Activated CD4-positive, alpha-beta T cell treated with anti-CD3 and anti-CD28 coated beads, Interleukin-2, amount 10 ng/mL, durations not matched to agents 7 days and 5 days (primary cell): ENCODE measurements at regions not wholly inside any gene's neighbourhood (a gene's known extent, or its start where the extent isn't known, plus 50 kb on each side); places are given as distances from the start of the nearest gene placed in this dataset.

Source experiments
- CTCF ChIA-PET: fragments of 350-600 bp; sonication (Branson Sonifier 250); formaldehyde crosslinking; loops from one replicate; lab custom pipeline; 2021; ENCODE audit warnings: antibody characterized with exemption; lab: Charles Lee
- POLR2A ChIA-PET: fragments of 350-600 bp; sonication (Branson Sonifier 250); formaldehyde crosslinking; loops from one replicate; lab custom pipeline; 2021; ENCODE audit warnings: antibody characterized with exemption; lab: Charles Lee
- DNase-seq: peaks from one replicate; pipeline ENCODE4 v3.0.0-alpha.2; 2020
- H3K27ac Mint-ChIP-seq: one replicate; pipeline ENCODE4 v1.8.0; 2021; ENCODE audit warnings: mild to moderate bottlenecking, moderate library complexity, mixed read lengths
- H3K27me3 Mint-ChIP-seq: one replicate; pipeline ENCODE4 v1.8.0; 2021; ENCODE audit warnings: mixed read lengths
- H3K36me3 Mint-ChIP-seq: one replicate; pipeline ENCODE4 v1.8.0; 2021; ENCODE audit warnings: low read depth, mixed read lengths
- H3K4me1 Mint-ChIP-seq: one replicate; pipeline ENCODE4 v1.8.0; 2021; ENCODE audit warnings: mixed read lengths
- H3K4me3 Mint-ChIP-seq: one replicate; pipeline ENCODE4 v1.8.0; 2021; ENCODE audit warnings: mild to moderate bottlenecking, moderate library complexity, mixed read lengths
- H3K9me3 Mint-ChIP-seq: one replicate; pipeline ENCODE4 v1.8.0; 2021; ENCODE audit warnings: mixed read lengths

- H3K4me1 Mint-ChIP-seq, result peaks cover 52% of the 10 kb centered on the region
- ChIA-PET POLR2A (interaction anchor here (0.6 to 1.0 kb wide), 2 partner anchors 19 to 104 kb away, joined by 3 to 8 read pairs; no protein-coding TSS in a partner anchor), CTCF (interaction anchor here (0.6 to 3.7 kb wide), 17 partner anchors 9 to 1971 kb away, joined by 3 to 16 read pairs (median 4); no protein-coding TSS in a partner anchor)
- H3K4me3 Mint-ChIP-seq, result peak overlapping the region; percentile 75
- peaks cover 5% of the 10 kb centered on the region for H3K36me3 Mint-ChIP-seq
- H3K9me3 Mint-ChIP-seq, result peaks cover 8% of the 10 kb centered on the region
- H3K27me3 Mint-ChIP-seq, result no peaks in the 10 kb centered on the region
- DNase-seq, result peak; percentile 68
- peak overlapping the region; percentile 94 for H3K27ac Mint-ChIP-seq
Observed at GRCh38 chr12:4164559-4165558, 108.7 kb upstream of the CCND2 start.

GRCh38 chr12:4164188-4164558 lies 109.4 kb upstream of the CCND2 start:
- Mint-ChIP-seq H3K9me3 (peaks cover 8% of the 10 kb centered on the region), H3K27me3 (no peaks in the 10 kb centered on the region), H3K4me1 (peaks cover 45% of the 10 kb centered on the region), H3K36me3 (peaks cover 5% of the 10 kb centered on the region), H3K27ac (peak overlapping the region; percentile 94), H3K4me3 (peak overlapping the region; percentile 75)
- ChIA-PET CTCF (interaction anchor here (0.6 to 3.7 kb wide), 9 partner anchors 10 to 1972 kb away, joined by 3 to 16 read pairs (median 5); no protein-coding TSS in a partner anchor), POLR2A (interaction anchor here (0.7 to 1.0 kb wide), 2 partner anchors 11 to 105 kb away, joined by 3 read pairs; no protein-coding TSS in a partner anchor)
- no peak for DNase-seq

- Mint-ChIP-seq H3K36me3 (peaks cover 10% of the 10 kb centered on the region), H3K4me3 (no peak overlapping the region), H3K27me3 (no peaks in the 10 kb centered on the region), H3K4me1 (peaks cover 53% of the 10 kb centered on the region), H3K27ac (no peak overlapping the region), H3K9me3 (peaks cover 8% of the 10 kb centered on the region)
- ChIA-PET POLR2A (no interaction called here), CTCF (no interaction called here)
- DNase-seq, result no peak
Observed at GRCh38 chr12:4161718-4162117, 111.8 kb upstream of the CCND2 start.

GRCh38 chr12:4160314-4161040 lies 113.1 kb upstream of the CCND2 start:
- Mint-ChIP-seq H3K27ac (peak overlapping the region; percentile 32), H3K4me3 (no peak overlapping the region), H3K36me3 (peaks cover 15% of the 10 kb centered on the region), H3K9me3 (peaks cover 10% of the 10 kb centered on the region), H3K4me1 (peaks cover 61% of the 10 kb centered on the region), H3K27me3 (no peaks in the 10 kb centered on the region)
- DNase-seq, result no peak
- ChIA-PET CTCF (interaction anchor here (1.4 to 2.3 kb wide), 2 partner anchors 17 to 116 kb away, joined by 4 to 6 read pairs; no protein-coding TSS in a partner anchor), POLR2A (interaction anchor here (0.6 kb wide), 1 partner anchor 256 kb away, joined by 3 read pairs; no protein-coding TSS in a partner anchor)

GRCh38 chr12:4159851-4160250 lies 113.7 kb upstream of the CCND2 start:
- ChIA-PET POLR2A (no interaction called here), CTCF (interaction anchor here (1.4 to 2.3 kb wide), 2 partner anchors 18 to 117 kb away, joined by 4 to 6 read pairs; no protein-coding TSS in a partner anchor)
- H3K27ac Mint-ChIP-seq, result no peak overlapping the region
- H3K4me3 Mint-ChIP-seq, result no peak overlapping the region
- peaks cover 18% of the 10 kb centered on the region for H3K36me3 Mint-ChIP-seq
- no peaks in the 10 kb centered on the region for H3K27me3 Mint-ChIP-seq
- H3K4me1 Mint-ChIP-seq, result peaks cover 61% of the 10 kb centered on the region
- no peak for DNase-seq
- H3K9me3 Mint-ChIP-seq, result peaks cover 13% of the 10 kb centered on the region

GRCh38 chr12:4158306-4158705 lies 115.3 kb upstream of the CCND2 start:
- H3K27ac Mint-ChIP-seq, result no peak overlapping the region
- CTCF ChIA-PET, result interaction anchor here (0.6 to 1.8 kb wide), 5 partner anchors 16 to 224 kb away, joined by 3 to 5 read pairs (median 4); no protein-coding TSS in a partner anchor

GRCh38 chr12:4157122-4157521 lies 116.4 kb upstream of the CCND2 start:
- peaks cover 21% of the 10 kb centered on the region for H3K36me3 Mint-ChIP-seq
- H3K4me1 Mint-ChIP-seq, result peaks cover 79% of the 10 kb centered on the region
- H3K27me3 Mint-ChIP-seq, result no peaks in the 10 kb centered on the region
- CTCF ChIA-PET, result interaction anchor here (1.7 to 2.6 kb wide), 2 partner anchors 10 to 23 kb away, joined by 4 to 10 read pairs; no protein-coding TSS in a partner anchor
- no peak overlapping the region for H3K4me3 Mint-ChIP-seq
- DNase-seq, result no peak
- H3K27ac Mint-ChIP-seq, result no peak overlapping the region
- H3K9me3 Mint-ChIP-seq, result peaks cover 15% of the 10 kb centered on the region
- POLR2A ChIA-PET, result interaction anchor here (0.6 to 1.0 kb wide), 2 partner anchors 9 to 120 kb away, joined by 3 to 5 read pairs; no protein-coding TSS in a partner anchor

More at GRCh38 chr12:4158306-4158705, 115.3 kb upstream of the CCND2 start:
- H3K27me3 Mint-ChIP-seq, result no peaks in the 10 kb centered on the region
- POLR2A ChIA-PET, result interaction anchor here (1.0 kb wide), 1 partner anchor 118 kb away, joined by 3 read pairs; no protein-coding TSS in a partner anchor
- peaks cover 15% of the 10 kb centered on the region for H3K9me3 Mint-ChIP-seq
- no peak overlapping the region for H3K4me3 Mint-ChIP-seq
- H3K4me1 Mint-ChIP-seq, result peaks cover 68% of the 10 kb centered on the region
- H3K36me3 Mint-ChIP-seq, result peaks cover 21% of the 10 kb centered on the region
- no peak for DNase-seq

- Mint-ChIP-seq H3K36me3 (peaks cover 18% of the 10 kb centered on the region), H3K4me3 (no peak overlapping the region), H3K27ac (no peak overlapping the region), H3K4me1 (peaks cover 82% of the 10 kb centered on the region), H3K27me3 (no peaks in the 10 kb centered on the region), H3K9me3 (peaks cover 10% of the 10 kb centered on the region)
- no peak for DNase-seq
- ChIA-PET CTCF (interaction anchor here (1.7 to 3.6 kb wide), 3 partner anchors 9 to 22 kb away, joined by 4 to 33 read pairs (median 10); no protein-coding TSS in a partner anchor), POLR2A (no interaction called here)
Observed at GRCh38 chr12:4156317-4156716, 117.2 kb upstream of the CCND2 start.

GRCh38 chr12:4154672-4155225 lies 118.8 kb upstream of the CCND2 start:
- peaks cover 81% of the 10 kb centered on the region for H3K4me1 Mint-ChIP-seq

GRCh38 chr12:4153343-4153892 lies 120.1 kb upstream of the CCND2 start:
- peak; percentile 74 for DNase-seq
- peaks cover 82% of the 10 kb centered on the region for H3K4me1 Mint-ChIP-seq
- H3K4me3 Mint-ChIP-seq, result peak overlapping the region; percentile 46
- peaks cover 19% of the 10 kb centered on the region for H3K9me3 Mint-ChIP-seq
- H3K36me3 Mint-ChIP-seq, result peaks cover 33% of the 10 kb centered on the region
- H3K27me3 Mint-ChIP-seq, result no peaks in the 10 kb centered on the region
- ChIA-PET POLR2A (interaction anchor here (1.1 kb wide), 1 partner anchor 11 kb away, joined by 3 read pairs; no protein-coding TSS in a partner anchor), CTCF (interaction anchor here (1.0 to 3.6 kb wide), 7 partner anchors 10 to 123 kb away, joined by 3 to 33 read pairs (median 6); no protein-coding TSS in a partner anchor)
- peak overlapping the region; percentile 88 for H3K27ac Mint-ChIP-seq

More at GRCh38 chr12:4154672-4155225, 118.8 kb upstream of the CCND2 start:
- H3K4me3 Mint-ChIP-seq, result no peak overlapping the region
- peaks cover 19% of the 10 kb centered on the region for H3K9me3 Mint-ChIP-seq
- H3K27ac Mint-ChIP-seq, result peak overlapping the region; percentile 88
- peaks cover 33% of the 10 kb centered on the region for H3K36me3 Mint-ChIP-seq
- POLR2A ChIA-PET, result no interaction called here
- no peak for DNase-seq
- CTCF ChIA-PET, result interaction anchor here (0.6 to 3.6 kb wide), 8 partner anchors 9 to 122 kb away, joined by 3 to 33 read pairs (median 6); no protein-coding TSS in a partner anchor
- no peaks in the 10 kb centered on the region for H3K27me3 Mint-ChIP-seq

GRCh38 chr12:4152145-4152795 lies 121.3 kb upstream of the CCND2 start:
- ChIA-PET CTCF (interaction anchor here (1.3 to 1.8 kb wide), 4 partner anchors 9 to 125 kb away, joined by 3 to 9 read pairs (median 4); no protein-coding TSS in a partner anchor), POLR2A (interaction anchor here (1.2 kb wide), 1 partner anchor 10 kb away, joined by 3 read pairs; no protein-coding TSS in a partner anchor)
- peaks cover 31% of the 10 kb centered on the region for H3K36me3 Mint-ChIP-seq

More at GRCh38 chr12:4152145-4152795, 121.3 kb upstream of the CCND2 start:
- no peaks in the 10 kb centered on the region for H3K27me3 Mint-ChIP-seq
- H3K4me1 Mint-ChIP-seq, result peaks cover 90% of the 10 kb centered on the region
- H3K9me3 Mint-ChIP-seq, result peaks cover 19% of the 10 kb centered on the region
- H3K27ac Mint-ChIP-seq, result peak overlapping the region; percentile 88
- no peak overlapping the region for H3K4me3 Mint-ChIP-seq
- DNase-seq, result no peak
